Activated T-cell treated with anti-CD3 and anti-CD28 coated beads, Interleukin-2, amount 50 U/mL, for 48 hours (primary cell): ENCODE measurements at regions not wholly inside any gene's neighbourhood (a gene's known extent, or its start where the extent isn't known, plus 50 kb on each side); places are given as distances from the start of the nearest gene placed in this dataset.
A peak's percentile ranks its signal among the peaks of the same experiment; 100 is the strongest.

Experiments used
- DNase-seq, 2 experiments: peaks; one replicate each; pipeline ENCODE4 v3.0.0-alpha.2; 2020

- no peak for DNase-seq
These were observed 95.1 kb upstream of the ARID2 start for GRCh38 chr12:45634273-45634917.

GRCh38 chr12:45637242-45637641 lies 92.3 kb upstream of the ARID2 start:
- DNase-seq = no peak

- DNase-seq = no peak
These were observed 91.8 kb upstream of the ARID2 start for GRCh38 chr12:45637706-45638105.

GRCh38 chr12:45638386-45638785 lies 91.1 kb upstream of the ARID2 start:
- no peak for DNase-seq

- no peak for DNase-seq
These were observed 85.0 kb upstream of the ARID2 start for GRCh38 chr12:45644541-45644940.

- DNase-seq = no peak
These were observed 82.5 kb upstream of the ARID2 start for GRCh38 chr12:45646851-45647581.

- DNase-seq = no peak
These were observed 81.4 kb upstream of the ARID2 start for GRCh38 chr12:45648070-45648469.

- no peak for DNase-seq
These were observed 78.5 kb upstream of the ARID2 start for GRCh38 chr12:45651029-45651428.

GRCh38 chr12:45654002-45654665 lies 75.4 kb upstream of the ARID2 start:
- DNase-seq = no peak

- peak; percentile 25 to 49 for DNase-seq
These were observed 74.3 kb upstream of the ARID2 start for GRCh38 chr12:45655186-45655585.

GRCh38 chr12:45655743-45656142 lies 73.8 kb upstream of the ARID2 start:
- no peak for DNase-seq

GRCh38 chr12:45658020-45658419 lies 71.5 kb upstream of the ARID2 start:
- DNase-seq = no peak

- DNase-seq = no peak
These were observed 69.2 kb upstream of the ARID2 start for GRCh38 chr12:45660330-45660729.

GRCh38 chr12:45663455-45663854 lies 66.1 kb upstream of the ARID2 start:
- no peak for DNase-seq

- DNase-seq = no peak
These were observed 63.6 kb upstream of the ARID2 start for GRCh38 chr12:45665941-45666340.

GRCh38 chr12:45666396-45666795 lies 63.1 kb upstream of the ARID2 start:
- DNase-seq = no peak

- no peak for DNase-seq
These were observed 62.7 kb upstream of the ARID2 start for GRCh38 chr12:45666816-45667215.

GRCh38 chr12:45667761-45668160 lies 61.7 kb upstream of the ARID2 start:
- no peak for DNase-seq

- DNase-seq = no peak
These were observed 60.9 kb upstream of the ARID2 start for GRCh38 chr12:45668641-45669040.

- DNase-seq = no peak
These were observed 60.4 kb upstream of the ARID2 start for GRCh38 chr12:45669093-45669492.

- DNase-seq = no peak
These were observed 59.7 kb upstream of the ARID2 start for GRCh38 chr12:45669792-45670191.

GRCh38 chr12:45670346-45671065 lies 59.0 kb upstream of the ARID2 start:
- DNase-seq = no peak

- DNase-seq = no peak
These were observed 58.3 kb upstream of the ARID2 start for GRCh38 chr12:45671254-45671653.
